HG03439 (cell line): ENCODE measurements at regions not wholly inside any gene's neighbourhood (a gene's known extent, or its start where the extent isn't known, plus 50 kb on each side); places are given as distances from the start of the nearest gene placed in this dataset.

Experiments used
- ATAC-seq: cut with Tn5 transposase; IDR thresholded peaks from one replicate; pipeline ENCODE4 v1.9.1; 2021; ENCODE audit warnings: mild to moderate bottlenecking, moderate library complexity; ENCODE audit not compliant: unreplicated experiment

- ATAC-seq, result no peak
Observed at GRCh38 chr4:163748449-163748848, 254.0 kb downstream of the TMA16 start.

- ATAC-seq, result no peak
Observed at GRCh38 chr4:163755013-163755412, 260.5 kb downstream of the TMA16 start.

- no peak for ATAC-seq
Observed at GRCh38 chr4:163757219-163757618, 262.7 kb downstream of the TMA16 start.

- ATAC-seq, result no peak
Observed at GRCh38 chr4:163758032-163758431, 263.5 kb downstream of the TMA16 start.

- no peak for ATAC-seq
Observed at GRCh38 chr4:163762741-163763140, 268.3 kb downstream of the TMA16 start.

- no peak for ATAC-seq
Observed at GRCh38 chr4:163764569-163764968, 270.1 kb downstream of the TMA16 start.

- ATAC-seq, result no peak
Observed at GRCh38 chr4:163768014-163768413, 273.5 kb downstream of the TMA16 start.

GRCh38 chr4:163772238-163772637, 277.7 kb downstream of the TMA16 start:
- no peak for ATAC-seq

GRCh38 chr4:163773940-163774339, 279.4 kb downstream of the TMA16 start:
- no peak for ATAC-seq

GRCh38 chr4:163776957-163777356, 282.5 kb downstream of the TMA16 start:
- no peak for ATAC-seq

- ATAC-seq, result no peak
Observed at GRCh38 chr4:163781726-163782125, 287.2 kb downstream of the TMA16 start.

GRCh38 chr4:163790231-163790630, 295.7 kb downstream of the TMA16 start:
- ATAC-seq, result no peak

- no peak for ATAC-seq
Observed at GRCh38 chr4:163795885-163796284, 301.4 kb downstream of the TMA16 start.

GRCh38 chr4:163804001-163804400, 309.5 kb downstream of the TMA16 start:
- ATAC-seq, result no peak

- no peak for ATAC-seq
Observed at GRCh38 chr4:163806653-163807052, 312.2 kb downstream of the TMA16 start.

GRCh38 chr4:163808011-163808410, 313.5 kb downstream of the TMA16 start:
- ATAC-seq, result no peak

- ATAC-seq, result peak; percentile 78
Observed at GRCh38 chr4:163810755-163811154, 316.3 kb downstream of the TMA16 start.

GRCh38 chr4:163815776-163816175, 321.3 kb downstream of the TMA16 start:
- no peak for ATAC-seq

- no peak for ATAC-seq
Observed at GRCh38 chr4:163816494-163816893, 322.0 kb downstream of the TMA16 start.

GRCh38 chr4:163818673-163819072, 324.2 kb downstream of the TMA16 start:
- no peak for ATAC-seq

- no peak for ATAC-seq
Observed at GRCh38 chr4:163833669-163834068, 339.2 kb downstream of the TMA16 start.

- ATAC-seq, result no peak
Observed at GRCh38 chr4:163846008-163846407, 351.5 kb downstream of the TMA16 start.

GRCh38 chr4:163852246-163852645, 357.8 kb downstream of the TMA16 start:
- ATAC-seq, result no peak

- no peak for ATAC-seq
Observed at GRCh38 chr4:163857903-163858302, 363.4 kb downstream of the TMA16 start.
